Glutamatergic neuron (in vitro differentiated cells): ENCODE measurements at regions not wholly inside any gene's neighbourhood (a gene's known extent, or its start where the extent isn't known, plus 50 kb on each side); places are given as distances from the start of the nearest gene placed in this dataset.

ENCODE experiments used
- DNase-seq: peaks from one replicate; pipeline ENCODE4 v3.0.0; 2022
- H3K27ac Mint-ChIP-seq: one replicate; pipeline ENCODE4 v1.8.0; 2020; ENCODE audit warnings: mild to moderate bottlenecking, mixed read lengths, inconsistent platforms; ENCODE audit not compliant: unreplicated experiment
- H3K27me3 Mint-ChIP-seq: one replicate; pipeline ENCODE4 v1.8.0; 2020; ENCODE audit warnings: mild to moderate bottlenecking, moderate library complexity, mixed read lengths, inconsistent platforms; ENCODE audit not compliant: unreplicated experiment
- H3K36me3 Mint-ChIP-seq: one replicate; pipeline ENCODE4 v1.8.0; 2020; ENCODE audit warnings: mild to moderate bottlenecking, mixed read lengths, inconsistent platforms; ENCODE audit not compliant: unreplicated experiment
- H3K4me1 Mint-ChIP-seq: one replicate; pipeline ENCODE4 v1.8.0; 2020; ENCODE audit warnings: mild to moderate bottlenecking, low read depth, mixed read lengths, inconsistent platforms; ENCODE audit not compliant: unreplicated experiment
- H3K4me3 Mint-ChIP-seq: one replicate; pipeline ENCODE4 v1.8.0; 2020; ENCODE audit warnings: mild to moderate bottlenecking, mixed read lengths, inconsistent platforms; ENCODE audit not compliant: unreplicated experiment
- H3K9me3 Mint-ChIP-seq: one replicate; pipeline ENCODE4 v1.8.0; 2020; ENCODE audit warnings: mild to moderate bottlenecking, moderate library complexity, mixed read lengths, inconsistent platforms; ENCODE audit not compliant: unreplicated experiment
- CTCF ChIP-seq: fragments of 200-600 bp; sonication (generic); IDR thresholded peaks from one replicate; pipeline ENCODE4 v1.5.0; 2021; ENCODE audit not compliant: partially characterized antibody, unreplicated experiment

DNA sequence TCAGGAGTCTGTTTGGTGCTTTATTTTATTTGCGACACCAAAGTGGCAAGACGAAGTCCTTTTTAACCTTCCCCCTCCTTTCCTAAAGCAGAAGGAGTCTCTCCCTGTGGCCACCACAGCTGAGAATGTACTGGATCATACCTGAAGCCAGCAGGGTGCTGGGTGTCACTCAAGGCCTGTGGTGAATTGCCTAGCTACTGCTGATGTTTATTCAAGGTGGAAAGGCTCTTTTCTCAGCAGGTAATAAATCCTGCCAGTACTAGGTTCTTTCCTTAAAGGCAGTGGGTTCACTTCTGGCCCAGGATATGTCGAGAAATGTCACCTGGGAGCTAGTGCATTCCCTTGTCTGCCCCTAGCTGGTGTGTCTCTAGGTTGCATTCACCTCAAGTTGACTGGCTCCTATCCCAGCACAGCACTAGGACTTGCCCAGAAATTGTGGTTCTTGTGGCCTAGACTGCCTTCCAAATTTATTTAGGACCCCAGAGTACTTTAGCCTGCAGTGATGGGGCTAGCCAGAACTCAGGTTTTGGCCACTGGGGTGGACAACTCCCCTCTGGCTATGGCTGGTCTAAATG lies 60.8 kb upstream of the FAM3C start:
- TF ChIP-seq CTCF, result no peak
- Mint-ChIP-seq H3K27ac (no peak overlapping the region), H3K27me3 (no peaks in the 10 kb centered on the region), H3K4me3 (no peak overlapping the region), H3K9me3 (no peaks in the 10 kb centered on the region), H3K36me3 (no peaks in the 10 kb centered on the region), H3K4me1 (no peaks in the 10 kb centered on the region)
- DNase-seq, result no peak

DNA sequence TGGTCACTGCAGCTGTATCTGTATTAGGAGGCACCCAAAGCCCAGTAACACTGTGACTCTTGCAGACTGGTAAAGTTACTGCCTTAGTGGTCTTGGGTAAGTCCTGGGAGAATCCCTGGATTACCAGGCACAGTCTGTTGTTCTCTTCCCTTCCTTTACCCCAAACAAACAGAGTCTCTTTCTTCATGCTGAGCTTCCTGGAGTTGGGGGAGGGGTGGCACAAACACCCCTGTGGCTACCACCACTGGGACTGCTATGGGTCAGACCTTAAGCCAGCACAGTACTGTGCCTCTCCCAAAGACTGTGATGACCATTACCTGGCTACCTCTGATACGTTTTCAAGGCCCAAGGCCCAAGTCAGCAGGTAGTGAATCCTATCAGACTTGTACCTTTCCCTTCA lies 59.9 kb upstream of the FAM3C start:
- Mint-ChIP-seq H3K9me3 (no peaks in the 10 kb centered on the region), H3K36me3 (no peaks in the 10 kb centered on the region), H3K4me3 (no peak overlapping the region), H3K4me1 (no peaks in the 10 kb centered on the region), H3K27ac (no peak overlapping the region), H3K27me3 (no peaks in the 10 kb centered on the region)
- DNase-seq, result no peak
- no peak for TF ChIP-seq CTCF

DNA sequence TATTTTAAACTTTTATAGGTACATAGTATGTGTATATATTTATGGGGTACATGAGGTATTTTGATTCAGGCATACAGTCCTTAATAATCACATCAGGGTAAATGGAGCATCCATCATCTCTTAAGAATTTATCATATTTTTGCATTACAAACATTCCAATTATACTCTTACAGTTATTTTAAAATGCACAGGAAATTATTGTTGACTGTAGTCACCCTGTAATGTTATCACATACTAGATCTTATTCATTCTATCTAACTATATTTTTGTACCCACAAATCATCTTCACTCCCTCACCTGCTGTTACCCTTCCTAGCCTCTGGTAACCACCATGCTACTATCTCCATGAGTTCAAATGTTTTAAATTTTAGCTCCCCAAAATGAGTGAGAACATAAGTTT lies 56.3 kb upstream of the FAM3C start:
- Mint-ChIP-seq H3K27me3 (peaks cover 1% of the 10 kb centered on the region), H3K27ac (no peak overlapping the region), H3K9me3 (no peaks in the 10 kb centered on the region), H3K36me3 (no peaks in the 10 kb centered on the region), H3K4me1 (no peaks in the 10 kb centered on the region), H3K4me3 (no peak overlapping the region)
- no peak for DNase-seq
- no peak for TF ChIP-seq CTCF

DNA sequence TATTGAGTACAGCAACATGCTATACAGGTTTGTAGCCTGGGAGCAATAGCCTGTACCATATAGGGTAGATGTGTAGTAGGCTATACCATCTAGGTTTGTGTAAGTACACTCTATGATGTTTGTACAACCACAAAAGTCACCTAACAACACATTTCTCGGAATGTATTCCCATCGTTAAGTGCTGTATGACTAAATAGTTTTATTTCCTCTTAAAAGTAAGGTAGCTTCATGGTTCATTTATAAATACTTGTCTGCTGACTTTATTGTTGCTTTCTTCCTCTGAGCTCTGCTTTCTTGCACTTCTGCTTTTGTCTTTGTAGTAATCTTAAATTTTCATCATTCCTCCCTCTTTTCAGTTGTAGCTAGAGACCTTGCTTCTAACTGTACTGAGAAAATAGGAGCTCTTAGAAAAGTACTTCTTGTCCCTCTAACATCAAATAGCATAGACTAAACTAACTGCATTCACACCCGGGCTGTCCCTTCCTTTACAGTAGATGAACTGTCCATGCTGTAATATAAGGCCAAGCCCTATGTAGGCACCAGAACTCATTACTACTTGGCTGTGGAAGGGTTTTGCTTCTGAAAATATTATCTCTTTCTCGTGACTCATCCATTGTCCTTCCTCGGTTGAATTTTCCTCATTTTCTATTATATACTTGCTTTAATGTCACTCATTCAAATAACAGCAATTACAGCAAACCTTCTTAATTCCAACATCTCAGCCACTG lies 55.4 kb upstream of the FAM3C start:
- H3K9me3 Mint-ChIP-seq, result no peaks in the 10 kb centered on the region
- H3K27ac Mint-ChIP-seq, result no peak overlapping the region
- peaks cover 1% of the 10 kb centered on the region for H3K27me3 Mint-ChIP-seq
- TF ChIP-seq CTCF, result no peak
- H3K4me3 Mint-ChIP-seq, result no peak overlapping the region
- DNase-seq, result no peak
- H3K36me3 Mint-ChIP-seq, result no peaks in the 10 kb centered on the region
- no peaks in the 10 kb centered on the region for H3K4me1 Mint-ChIP-seq

DNA sequence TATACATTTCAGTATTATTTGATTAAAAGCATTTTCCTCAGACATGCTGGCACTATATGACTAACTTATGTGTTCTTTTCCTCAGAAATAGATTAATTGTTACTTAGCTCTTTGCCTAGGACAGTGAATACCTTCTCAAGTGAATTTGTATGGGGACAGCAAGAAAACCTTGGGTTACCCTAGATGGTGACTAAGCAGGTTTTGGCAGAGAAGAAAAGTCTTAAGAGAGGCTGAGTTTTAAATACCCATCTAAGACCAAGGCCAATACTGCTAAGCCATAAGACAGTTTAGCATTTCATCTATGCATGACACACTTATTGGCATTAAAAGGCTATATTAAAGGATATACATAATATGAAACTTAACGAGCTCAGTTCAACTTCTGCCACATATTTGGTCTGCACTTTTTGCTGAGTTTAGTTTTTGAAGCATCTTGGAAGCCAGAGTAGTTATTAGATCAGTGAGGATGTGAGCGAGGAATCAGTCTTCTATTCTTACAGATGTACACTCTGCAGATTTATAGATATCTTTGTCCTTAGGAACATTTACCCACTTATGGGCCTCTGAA lies 54.6 kb upstream of the FAM3C start:
- Mint-ChIP-seq H3K4me1 (no peaks in the 10 kb centered on the region), H3K27ac (no peak overlapping the region), H3K27me3 (peaks cover 1% of the 10 kb centered on the region), H3K36me3 (no peaks in the 10 kb centered on the region), H3K4me3 (no peak overlapping the region), H3K9me3 (no peaks in the 10 kb centered on the region)
- TF ChIP-seq CTCF, result no peak
- no peak for DNase-seq
